ENCODE measurements at regions not wholly inside any gene's neighbourhood (a gene's known extent, or its start where the extent isn't known, plus 50 kb on each side); places are given as distances from the start of the nearest gene placed in this dataset.

- TF ChIP-seq TAF1 (IDR thresholded peaks at IDR 0.05; ENCODE audit: borderline replicate concordance, insufficient read depth, low read length) (no peak), POLR2AphosphoS5 (IDR thresholded peaks at IDR 0.05; ENCODE audit: low read depth, low read length) (no peak), REST (IDR thresholded peaks at IDR 0.05; ENCODE audit: insufficient read depth in 1 of 2, low read depth in 2 of 2, low read length in 2 of 2) (no peak)
These were observed 181.6 kb downstream of the NKX6-1 start for GRCh38 chr4:84317513-84317912.

Data from PFSK-1 (cell line).